A673 (cell line): ENCODE measurements at regions not wholly inside any gene's neighbourhood (a gene's known extent, or its start where the extent isn't known, plus 50 kb on each side); places are given as distances from the start of the nearest gene placed in this dataset.

Experiments
- EZH2 ChIP-seq: fragments of 200-600 bp; sonication (generic); IDR thresholded peaks from 2 replicates; pipeline ENCODE4 v1.6.1; 2017; ENCODE audit warnings: borderline replicate concordance, low read depth, mild to moderate bottlenecking, mixed read lengths, antibody characterized with exemption, low read length; ENCODE audit not compliant: poor library complexity, severe bottlenecking
- TF ChIP-seq, protein P1 (sequence below): fragments of 300-800, 200-600 bp; sonication (generic); conservative IDR thresholded peaks from 2 replicates; pipeline ENCODE4 v1.5.1; 2017; ENCODE audit warnings: low read depth, mild to moderate bottlenecking, antibody characterized with exemption, low read length, moderate library complexity, mixed read lengths

GRCh38 chr9:73919712-73920111 lies 577.4 kb upstream of the RORB start:
- TF ChIP-seq, protein P1, sequence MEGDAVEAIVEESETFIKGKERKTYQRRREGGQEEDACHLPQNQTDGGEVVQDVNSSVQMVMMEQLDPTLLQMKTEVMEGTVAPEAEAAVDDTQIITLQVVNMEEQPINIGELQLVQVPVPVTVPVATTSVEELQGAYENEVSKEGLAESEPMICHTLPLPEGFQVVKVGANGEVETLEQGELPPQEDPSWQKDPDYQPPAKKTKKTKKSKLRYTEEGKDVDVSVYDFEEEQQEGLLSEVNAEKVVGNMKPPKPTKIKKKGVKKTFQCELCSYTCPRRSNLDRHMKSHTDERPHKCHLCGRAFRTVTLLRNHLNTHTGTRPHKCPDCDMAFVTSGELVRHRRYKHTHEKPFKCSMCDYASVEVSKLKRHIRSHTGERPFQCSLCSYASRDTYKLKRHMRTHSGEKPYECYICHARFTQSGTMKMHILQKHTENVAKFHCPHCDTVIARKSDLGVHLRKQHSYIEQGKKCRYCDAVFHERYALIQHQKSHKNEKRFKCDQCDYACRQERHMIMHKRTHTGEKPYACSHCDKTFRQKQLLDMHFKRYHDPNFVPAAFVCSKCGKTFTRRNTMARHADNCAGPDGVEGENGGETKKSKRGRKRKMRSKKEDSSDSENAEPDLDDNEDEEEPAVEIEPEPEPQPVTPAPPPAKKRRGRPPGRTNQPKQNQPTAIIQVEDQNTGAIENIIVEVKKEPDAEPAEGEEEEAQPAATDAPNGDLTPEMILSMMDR: no peak
- TF ChIP-seq EZH2: no peak
